GM12874 (cell line): ENCODE measurements at regions not wholly inside any gene's neighbourhood (a gene's known extent, or its start where the extent isn't known, plus 50 kb on each side); places are given as distances from the start of the nearest gene placed in this dataset.

Source experiments
- TF ChIP-seq, protein P1 (sequence below): IDR thresholded peaks from 2 replicates; pipeline ENCODE4 v1.5.1; 2011; ENCODE audit warnings: low read depth, mild to moderate bottlenecking, control low read depth, low read length, moderate library complexity; ENCODE audit not compliant: insufficient read depth

DNA sequence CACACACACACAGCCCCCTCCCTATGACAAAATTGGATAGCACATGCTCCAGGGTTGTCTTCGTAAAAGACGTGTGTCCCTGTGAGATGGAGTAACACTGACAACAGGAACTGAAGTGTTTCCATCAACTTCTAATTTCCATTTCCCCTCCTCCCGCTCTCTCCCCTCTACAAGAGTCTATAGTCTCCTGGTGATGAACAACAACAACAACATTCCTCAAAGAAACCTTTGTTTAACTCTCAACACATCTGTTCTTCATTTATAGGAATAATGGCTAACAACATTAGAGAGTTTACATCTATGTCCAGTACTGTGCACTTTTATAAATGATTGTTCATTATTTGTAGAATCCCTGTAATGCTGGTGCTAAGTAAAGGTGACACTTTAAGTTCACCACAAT lies 205.8 kb upstream of the SSTR4 start:
- TF ChIP-seq, protein P1, sequence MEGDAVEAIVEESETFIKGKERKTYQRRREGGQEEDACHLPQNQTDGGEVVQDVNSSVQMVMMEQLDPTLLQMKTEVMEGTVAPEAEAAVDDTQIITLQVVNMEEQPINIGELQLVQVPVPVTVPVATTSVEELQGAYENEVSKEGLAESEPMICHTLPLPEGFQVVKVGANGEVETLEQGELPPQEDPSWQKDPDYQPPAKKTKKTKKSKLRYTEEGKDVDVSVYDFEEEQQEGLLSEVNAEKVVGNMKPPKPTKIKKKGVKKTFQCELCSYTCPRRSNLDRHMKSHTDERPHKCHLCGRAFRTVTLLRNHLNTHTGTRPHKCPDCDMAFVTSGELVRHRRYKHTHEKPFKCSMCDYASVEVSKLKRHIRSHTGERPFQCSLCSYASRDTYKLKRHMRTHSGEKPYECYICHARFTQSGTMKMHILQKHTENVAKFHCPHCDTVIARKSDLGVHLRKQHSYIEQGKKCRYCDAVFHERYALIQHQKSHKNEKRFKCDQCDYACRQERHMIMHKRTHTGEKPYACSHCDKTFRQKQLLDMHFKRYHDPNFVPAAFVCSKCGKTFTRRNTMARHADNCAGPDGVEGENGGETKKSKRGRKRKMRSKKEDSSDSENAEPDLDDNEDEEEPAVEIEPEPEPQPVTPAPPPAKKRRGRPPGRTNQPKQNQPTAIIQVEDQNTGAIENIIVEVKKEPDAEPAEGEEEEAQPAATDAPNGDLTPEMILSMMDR = no peak

DNA sequence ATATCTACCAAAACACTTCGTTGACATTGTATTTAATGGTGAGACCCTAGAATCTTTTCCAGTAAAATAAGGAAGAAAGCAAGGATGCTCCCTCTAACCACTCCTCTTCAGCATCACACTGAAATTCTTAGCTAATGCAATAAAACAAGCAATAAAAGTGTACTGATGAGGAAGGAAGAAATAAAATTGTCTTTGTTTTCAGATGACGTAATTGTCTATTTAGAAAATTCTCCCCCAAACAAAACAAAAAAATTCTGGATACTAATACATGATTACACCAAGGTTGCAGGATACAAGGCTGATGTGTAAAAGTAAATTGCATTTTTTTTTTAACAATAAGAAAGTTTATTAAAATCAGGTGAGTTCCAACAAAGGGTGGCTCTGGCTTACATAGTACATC lies 205.0 kb upstream of the SSTR4 start:
- TF ChIP-seq, protein P1 = no peak

DNA sequence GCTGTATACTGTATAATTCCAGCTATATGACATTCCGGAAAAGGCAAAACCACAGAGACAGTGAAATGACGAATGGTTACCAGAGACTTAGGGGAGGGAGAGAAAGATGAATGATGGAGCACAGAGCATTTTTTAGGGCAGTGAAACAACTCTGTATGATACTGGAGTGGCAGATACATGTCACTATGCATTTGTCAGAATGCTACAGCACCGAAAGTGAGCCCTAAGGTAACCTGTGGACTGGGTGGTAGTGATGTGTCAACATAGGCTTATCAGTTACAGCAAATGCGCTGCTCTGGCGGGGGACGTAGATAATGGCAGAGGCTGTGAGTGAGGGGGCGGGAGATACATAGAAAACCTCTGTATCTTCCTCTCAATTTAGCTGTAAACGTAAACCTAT lies 201.3 kb upstream of the SSTR4 start:
- TF ChIP-seq, protein P1 = no peak

DNA sequence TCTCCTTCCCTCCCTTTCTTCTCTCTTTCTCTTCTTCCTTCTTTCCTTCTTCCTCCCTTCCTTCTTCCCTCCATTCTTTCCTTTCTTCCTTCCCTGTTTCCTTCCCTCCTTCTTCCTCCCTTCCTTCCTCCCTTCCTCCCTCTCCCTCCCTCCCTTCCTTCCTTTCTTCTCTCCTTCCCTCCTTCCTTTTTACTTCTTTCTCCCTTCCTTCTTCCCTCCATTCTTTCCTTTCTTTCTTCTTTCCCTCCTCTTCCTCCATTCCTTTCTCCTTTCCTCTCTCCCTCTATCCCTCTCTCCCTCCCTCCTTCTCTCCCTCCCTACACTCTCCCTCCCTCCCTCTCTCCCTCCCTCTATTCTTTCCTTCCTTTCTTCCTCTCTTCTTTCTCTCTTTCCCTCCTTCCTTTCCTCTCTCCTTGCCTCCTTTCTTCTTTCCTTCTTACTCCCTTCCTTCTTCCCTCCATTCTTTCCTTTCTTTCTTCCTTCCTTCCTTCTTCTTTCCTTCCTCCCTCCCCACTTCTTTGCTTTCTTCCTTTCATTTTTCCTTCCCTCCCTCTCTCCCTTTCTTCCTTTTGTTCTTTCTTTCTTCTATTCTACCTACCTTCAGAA lies 200.4 kb upstream of the SSTR4 start:
- TF ChIP-seq, protein P1 = no peak

DNA sequence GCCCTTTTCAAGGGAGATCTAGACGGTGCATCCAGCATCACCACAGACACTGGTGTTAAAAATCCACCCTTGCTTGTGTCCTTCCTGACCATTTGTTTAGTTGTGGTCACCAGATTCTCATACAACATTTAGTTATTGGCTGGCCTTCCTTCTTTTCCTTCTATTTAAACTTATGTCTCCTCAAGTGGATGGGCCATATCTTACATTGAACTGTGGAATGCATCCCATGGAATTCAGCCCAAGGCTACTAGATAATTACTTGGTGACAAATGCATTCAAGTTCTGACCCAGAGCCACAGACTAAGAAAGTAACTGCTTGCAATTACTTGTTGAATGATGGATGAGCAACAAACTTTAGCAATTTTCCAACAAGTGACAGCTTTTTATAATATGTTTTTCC lies 198.9 kb upstream of the SSTR4 start:
- TF ChIP-seq, protein P1 = no peak

DNA sequence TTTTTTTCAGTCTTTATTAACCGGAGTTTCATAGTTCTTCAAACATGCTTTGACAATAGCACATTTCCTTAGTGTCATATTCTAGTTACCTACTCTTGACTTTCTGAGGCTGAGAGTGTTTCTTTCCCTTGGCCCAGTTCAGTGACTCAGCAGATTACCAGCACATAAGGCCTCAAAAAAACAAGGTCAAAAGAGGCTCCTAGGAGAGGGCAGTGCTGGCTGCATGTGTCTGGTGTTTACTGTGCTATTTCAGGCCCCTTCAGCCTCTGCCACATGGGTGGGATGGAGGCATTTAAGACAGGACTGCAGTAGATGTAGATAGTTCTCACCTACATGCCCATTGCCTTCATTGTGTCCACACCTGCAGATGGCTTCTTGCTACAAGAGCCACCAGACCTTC lies 198.2 kb upstream of the SSTR4 start:
- TF ChIP-seq, protein P1 = no peak

DNA sequence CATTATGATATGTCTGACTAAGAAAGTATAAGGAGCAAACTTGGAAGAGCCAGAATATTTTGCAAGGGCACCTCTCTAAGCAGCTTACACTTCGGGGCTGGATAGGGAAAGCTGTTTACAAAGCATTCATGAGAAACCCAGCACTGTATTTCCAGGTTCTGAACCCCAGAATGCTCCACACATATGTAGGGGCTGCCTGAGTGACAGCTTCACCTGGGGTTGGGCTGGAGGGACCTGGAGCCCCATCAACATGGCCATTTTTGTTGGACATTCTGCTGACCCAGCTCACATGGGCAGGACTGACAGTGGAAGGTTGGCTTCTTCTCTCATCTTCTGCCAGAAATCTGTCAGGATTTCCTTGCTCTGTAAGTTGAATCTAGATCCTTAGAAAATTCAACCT lies 197.1 kb upstream of the SSTR4 start:
- TF ChIP-seq, protein P1 = no peak

DNA sequence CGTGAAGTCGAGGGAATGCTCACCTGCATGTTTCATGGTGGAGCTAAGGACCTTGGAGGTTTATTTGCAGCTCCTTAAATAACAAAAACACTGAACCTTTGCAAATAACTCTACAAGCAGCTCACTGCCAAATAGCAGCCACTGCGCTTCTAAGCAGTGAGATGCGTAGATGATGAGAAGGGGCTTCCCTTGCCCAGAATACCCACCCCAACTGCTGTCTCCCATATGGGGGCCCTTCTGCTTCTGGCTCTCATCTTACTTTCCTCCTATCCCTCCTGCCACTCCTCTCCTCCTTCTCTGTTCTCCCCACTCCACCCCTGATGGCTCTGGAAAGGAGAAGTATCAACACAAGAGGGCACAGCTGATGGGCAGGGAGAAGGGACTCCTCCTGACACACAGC lies 193.3 kb upstream of the SSTR4 start:
- TF ChIP-seq, protein P1 = no peak
